ENCODE measurements at regions not wholly inside any gene's neighbourhood (a gene's known extent, or its start where the extent isn't known, plus 50 kb on each side); places are given as distances from the start of the nearest gene placed in this dataset.
"Not testable (repeated sequence)": the region's sequence is repeated elsewhere in the genome, so short reads cannot be mapped to it uniquely, and the experiment has no call there.

DNA sequence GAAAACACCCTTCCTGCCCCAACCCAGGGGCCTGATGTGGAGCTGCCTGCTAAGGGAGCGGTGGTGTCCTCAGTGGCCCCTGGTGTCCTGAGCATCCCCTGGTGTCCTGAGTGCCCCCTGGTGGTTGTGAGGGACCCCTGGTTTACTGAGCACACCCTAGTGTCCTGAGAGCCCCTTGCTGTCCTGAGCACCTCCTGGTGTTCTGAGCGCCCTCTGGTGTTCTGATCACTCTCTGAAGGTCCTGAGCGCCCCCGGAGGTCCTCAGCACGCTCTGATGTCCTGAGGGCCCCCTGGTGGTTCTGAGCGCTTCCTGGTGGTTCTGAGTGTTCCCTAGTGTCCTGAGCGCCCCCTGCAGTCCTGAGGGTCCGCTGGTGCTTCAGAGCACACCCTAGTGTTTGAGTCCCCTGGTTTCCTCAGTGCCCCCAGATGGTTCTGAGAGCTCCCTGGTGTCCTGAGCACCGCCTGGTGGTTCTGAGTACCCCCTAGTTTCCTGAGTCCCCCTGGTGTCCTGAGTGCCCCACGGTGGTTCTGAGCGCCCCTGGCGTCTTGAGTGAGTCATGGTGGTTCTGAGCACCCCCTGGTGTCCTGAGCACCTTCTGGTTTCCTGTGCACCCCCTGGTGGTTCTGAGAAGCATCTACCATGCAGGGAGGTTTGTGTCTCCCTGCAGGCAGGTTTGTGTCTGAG is 1004.2 kb downstream of the TMEM121 start:
- H3K4me3 ChIP-seq (ENCODE audit: low read depth, low read length) = no peak overlapping the region
- TF ChIP-seq CTCF (conservative IDR thresholded peaks at IDR 0.05; ENCODE audit: low read depth, low read length) = no peak
- DNase-seq (ENCODE audit: low read depth) = no peak

GRCh38 chr14:106537597-106537996 is 1011.2 kb downstream of the TMEM121 start:
- DNase-seq (ENCODE audit: low read depth); H3K4me3 ChIP-seq (ENCODE audit: low read depth, low read length): not testable (repeated sequence)
- peak; percentile 32 for TF ChIP-seq CTCF (conservative IDR thresholded peaks at IDR 0.05; ENCODE audit: low read depth, low read length)

DNA sequence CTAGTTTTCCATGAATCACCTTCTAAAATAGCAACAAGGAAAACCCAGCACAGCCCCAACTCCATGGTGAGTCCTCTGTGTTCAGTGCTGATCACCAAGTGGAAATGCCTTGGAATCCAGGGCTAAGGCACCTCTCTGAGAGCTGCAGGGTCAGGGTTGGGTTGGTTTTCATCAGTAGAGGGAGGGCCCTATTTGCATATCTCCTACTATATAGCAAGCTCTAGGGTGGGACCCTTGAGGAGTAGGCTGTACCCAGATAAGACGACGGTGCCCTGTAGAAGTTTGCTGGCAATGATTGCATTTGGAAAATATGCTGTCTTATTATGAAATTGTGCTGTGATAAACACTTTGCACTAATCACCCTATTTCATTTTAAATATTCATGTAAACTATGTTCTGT is 1011.8 kb downstream of the TMEM121 start:
- no peak for DNase-seq (ENCODE audit: low read depth)
- H3K4me3 ChIP-seq (ENCODE audit: low read depth, low read length) = no peak overlapping the region
- TF ChIP-seq CTCF (conservative IDR thresholded peaks at IDR 0.05; ENCODE audit: low read depth, low read length) = no peak

DNA sequence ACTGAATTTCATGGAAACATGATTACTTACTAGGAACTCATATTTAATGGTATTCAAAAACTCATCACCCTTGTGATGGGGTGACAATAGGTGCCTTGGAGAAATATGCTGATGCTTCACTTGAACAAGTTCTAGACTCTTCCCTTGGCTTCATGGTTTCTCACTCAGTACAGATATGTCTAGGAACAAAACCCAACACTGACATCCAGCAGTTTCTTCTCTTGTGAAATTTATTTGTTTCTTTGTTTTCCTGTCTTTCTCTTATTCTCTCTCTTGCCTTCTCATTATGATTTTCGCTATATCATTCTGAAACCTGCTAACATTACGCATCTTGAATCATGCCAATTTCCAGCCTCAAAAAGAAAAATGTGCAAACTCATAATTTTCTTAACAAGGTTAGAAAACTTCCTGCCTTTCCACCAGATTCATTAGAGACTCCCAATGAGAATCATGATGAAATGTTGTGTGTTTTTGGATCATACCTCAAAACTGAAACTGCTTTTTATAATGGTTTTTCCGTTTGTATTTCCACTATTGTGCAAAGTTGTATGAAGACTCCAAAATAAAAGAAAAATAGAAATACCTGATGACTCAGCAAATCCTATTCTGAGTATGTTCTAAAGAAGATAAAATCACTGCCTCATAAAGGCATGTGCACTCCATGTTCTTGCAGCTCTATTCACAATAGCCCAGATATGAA is 1021.5 kb downstream of the TMEM121 start:
- TF ChIP-seq CTCF (conservative IDR thresholded peaks at IDR 0.05; ENCODE audit: low read depth, low read length) = no peak
- H3K4me3 ChIP-seq (ENCODE audit: low read depth, low read length) = no peak overlapping the region
- DNase-seq (ENCODE audit: low read depth) = no peak

DNA sequence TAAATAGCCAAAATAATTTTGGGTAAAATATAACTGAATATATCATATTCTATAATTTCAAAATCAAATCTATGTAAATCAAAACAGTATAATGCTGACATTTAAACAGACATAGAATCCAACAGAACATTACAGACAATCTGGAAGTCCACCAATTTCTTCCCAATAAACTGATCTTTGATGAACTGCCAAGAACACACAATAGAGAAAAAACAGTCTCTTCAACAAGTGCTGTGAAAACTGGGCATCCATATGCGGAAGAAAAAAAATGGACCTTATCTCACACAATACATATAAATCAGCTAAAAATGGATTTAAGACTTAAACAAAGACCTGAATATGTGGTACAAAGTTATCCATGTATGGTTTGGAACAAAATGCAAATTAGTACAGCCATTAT is 1022.7 kb downstream of the TMEM121 start:
- no peak for DNase-seq (ENCODE audit: low read depth)
- TF ChIP-seq CTCF (conservative IDR thresholded peaks at IDR 0.05; ENCODE audit: low read depth, low read length) = no peak
- H3K4me3 ChIP-seq (ENCODE audit: low read depth, low read length) = no peak overlapping the region

DNA sequence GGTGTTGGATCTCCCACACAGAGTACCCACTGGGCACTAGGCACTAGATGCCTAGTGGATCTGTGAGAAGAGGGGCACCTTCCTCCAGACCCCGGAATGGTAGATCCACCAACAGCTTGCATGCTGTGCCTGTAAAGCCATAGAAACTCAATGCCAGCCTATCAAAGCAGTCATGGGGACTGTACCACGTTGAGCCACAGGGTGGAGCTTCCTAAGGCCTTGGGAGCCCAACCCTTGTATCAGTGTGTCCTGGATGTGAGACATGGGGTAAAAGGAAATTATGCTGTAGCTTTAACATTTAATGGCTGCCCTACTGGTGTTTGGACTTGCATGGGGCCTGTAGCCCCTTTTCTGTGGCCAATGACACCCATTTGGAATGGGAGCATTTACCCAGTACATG is 1024.9 kb downstream of the TMEM121 start:
- DNase-seq (ENCODE audit: low read depth) = no peak
- no peak for TF ChIP-seq CTCF (conservative IDR thresholded peaks at IDR 0.05; ENCODE audit: low read depth, low read length)

GRCh38 chr14:106556211-106556610 is 1029.8 kb downstream of the TMEM121 start:
- H3K4me3 ChIP-seq (ENCODE audit: low read depth, low read length); DNase-seq (ENCODE audit: low read depth): not testable (repeated sequence)

More for the DNA sequence above, 1024.9 kb downstream of the TMEM121 start:
- no peak overlapping the region for H3K4me3 ChIP-seq (ENCODE audit: low read depth, low read length)
